ENCODE measurements at regions not wholly inside any gene's neighbourhood (a gene's known extent, or its start where the extent isn't known, plus 50 kb on each side); places are given as distances from the start of the nearest gene placed in this dataset.
A peak's percentile ranks its signal among the peaks of the same experiment; 100 is the strongest.

- TF ChIP-seq EZH2 (IDR thresholded peaks at IDR 0.05; ENCODE audit: low read length, missing control alignments) = no peak
- TF ChIP-seq CTCF (conservative IDR thresholded peaks at IDR 0.05 in 1 of 2, IDR thresholded peaks at IDR 0.05 in 1 of 2; ENCODE audit: low read depth in 1 of 2, low read length in 2 of 2) = no peak
- no peak for DNase-seq (ENCODE audit: low read depth in 2 of 2)
- H3K27me3 ChIP-seq (ENCODE audit: control insufficient read depth, insufficient read depth, low read length) = no peaks in the 10 kb centered on the region
Measured at GRCh38 chr13:23081901-23082300, 98.9 kb upstream of the SGCG start.

GRCh38 chr13:23086968-23087623 is 93.7 kb upstream of the SGCG start:
- Histone ChIP-seq H3K9me3 (ENCODE audit: control insufficient read depth, insufficient read depth, low read depth, low read length) (no peaks in the 10 kb centered on the region), H3K27ac (ENCODE audit: insufficient read depth, low read length) (no peak overlapping the region), H2AFZ (ENCODE audit: low read length) (no peak overlapping the region), H3K79me2 (ENCODE audit: control insufficient read depth, insufficient read depth, low read length) (no peaks in the 10 kb centered on the region), H3K4me2 (ENCODE audit: extremely low read depth, insufficient read depth, low read length) (no peak overlapping the region), H3K36me3 (ENCODE audit: control insufficient read depth, insufficient read depth, low read length) (no peaks in the 10 kb centered on the region), H4K20me1 (ENCODE audit: control insufficient read depth, extremely low read depth, insufficient read depth, low read length) (no peaks in the 10 kb centered on the region), H3K4me3 (replicated peaks in 1 of 4; ENCODE audit: control extremely low read depth in 1 of 4, insufficient read depth in 1 of 4, low read depth in 3 of 4, low read length in 4 of 4) (no peak overlapping the region), H3K9ac (ENCODE audit: insufficient read depth, low read length) (no peak overlapping the region), H3K27me3 (ENCODE audit: control insufficient read depth, insufficient read depth, low read length) (no peaks in the 10 kb centered on the region), H3K4me1 (ENCODE audit: control insufficient read depth, extremely low read depth, insufficient read depth, low read length) (peaks cover under 1% of the 10 kb centered on the region)
- peak in 1 of 2 donors; percentile 2 for DNase-seq (ENCODE audit: low read depth in 2 of 2)
- no peak for TF ChIP-seq EZH2 (IDR thresholded peaks at IDR 0.05; ENCODE audit: low read length, missing control alignments)
- TF ChIP-seq CTCF (conservative IDR thresholded peaks at IDR 0.05 in 1 of 2, IDR thresholded peaks at IDR 0.05 in 1 of 2; ENCODE audit: low read depth in 1 of 2, low read length in 2 of 2) = no peak

More at GRCh38 chr13:23081901-23082300, 98.9 kb upstream of the SGCG start:
- no peak overlapping the region for H2AFZ ChIP-seq (ENCODE audit: low read length)
- H3K79me2 ChIP-seq (ENCODE audit: control insufficient read depth, insufficient read depth, low read length) = no peaks in the 10 kb centered on the region
- H3K9ac ChIP-seq (ENCODE audit: insufficient read depth, low read length) = no peak overlapping the region
- H3K36me3 ChIP-seq (ENCODE audit: control insufficient read depth, insufficient read depth, low read length) = no peaks in the 10 kb centered on the region
- no peaks in the 10 kb centered on the region for H3K9me3 ChIP-seq (ENCODE audit: control insufficient read depth, insufficient read depth, low read depth, low read length)
- H3K4me3 ChIP-seq (replicated peaks in 1 of 4; ENCODE audit: control extremely low read depth in 1 of 4, insufficient read depth in 1 of 4, low read depth in 3 of 4, low read length in 4 of 4) = no peak overlapping the region
- H4K20me1 ChIP-seq (ENCODE audit: control insufficient read depth, extremely low read depth, insufficient read depth, low read length) = no peaks in the 10 kb centered on the region
- no peak overlapping the region for H3K27ac ChIP-seq (ENCODE audit: insufficient read depth, low read length)
- H3K4me1 ChIP-seq (ENCODE audit: control insufficient read depth, extremely low read depth, insufficient read depth, low read length) = peaks cover 9% of the 10 kb centered on the region
- H3K4me2 ChIP-seq (ENCODE audit: extremely low read depth, insufficient read depth, low read length) = peak overlapping the region; percentile 41

- TF ChIP-seq CTCF (conservative IDR thresholded peaks at IDR 0.05 in 1 of 2, IDR thresholded peaks at IDR 0.05 in 1 of 2; ENCODE audit: low read depth in 1 of 2, low read length in 2 of 2) (peak; percentile 53 to 75), EZH2 (IDR thresholded peaks at IDR 0.05; ENCODE audit: low read length, missing control alignments) (no peak)
- no peak overlapping the region for H3K4me2 ChIP-seq (ENCODE audit: extremely low read depth, insufficient read depth, low read length)
- no peak overlapping the region for H3K4me3 ChIP-seq (replicated peaks in 1 of 4; ENCODE audit: control extremely low read depth in 1 of 4, insufficient read depth in 1 of 4, low read depth in 3 of 4, low read length in 4 of 4)
- no peaks in the 10 kb centered on the region for H4K20me1 ChIP-seq (ENCODE audit: control insufficient read depth, extremely low read depth, insufficient read depth, low read length)
- H3K4me1 ChIP-seq (ENCODE audit: control insufficient read depth, extremely low read depth, insufficient read depth, low read length) = no peaks in the 10 kb centered on the region
- no peak overlapping the region for H3K27ac ChIP-seq (ENCODE audit: insufficient read depth, low read length)
- H3K9me3 ChIP-seq (ENCODE audit: control insufficient read depth, insufficient read depth, low read depth, low read length) = no peaks in the 10 kb centered on the region
- no peak overlapping the region for H3K9ac ChIP-seq (ENCODE audit: insufficient read depth, low read length)
- H3K36me3 ChIP-seq (ENCODE audit: control insufficient read depth, insufficient read depth, low read length) = no peaks in the 10 kb centered on the region
- no peaks in the 10 kb centered on the region for H3K27me3 ChIP-seq (ENCODE audit: control insufficient read depth, insufficient read depth, low read length)
- no peak overlapping the region for H2AFZ ChIP-seq (ENCODE audit: low read length)
- peak; percentile 1 to 31 for DNase-seq (ENCODE audit: low read depth in 2 of 2)
- H3K79me2 ChIP-seq (ENCODE audit: control insufficient read depth, insufficient read depth, low read length) = no peaks in the 10 kb centered on the region
Measured at GRCh38 chr13:23087880-23088279, 92.9 kb upstream of the SGCG start.
